Lung microvascular endothelial cell (primary cell): ENCODE measurements at regions not wholly inside any gene's neighbourhood (a gene's known extent, or its start where the extent isn't known, plus 50 kb on each side); places are given as distances from the start of the nearest gene placed in this dataset.

Experiments used
- DNase-seq, 2 donors: peaks; one replicate each; pipeline versions ENCODE4 v3.0.0 to v3.0.0-alpha.2; 2010; ENCODE audit warnings: low read depth in 2 of 2

DNA sequence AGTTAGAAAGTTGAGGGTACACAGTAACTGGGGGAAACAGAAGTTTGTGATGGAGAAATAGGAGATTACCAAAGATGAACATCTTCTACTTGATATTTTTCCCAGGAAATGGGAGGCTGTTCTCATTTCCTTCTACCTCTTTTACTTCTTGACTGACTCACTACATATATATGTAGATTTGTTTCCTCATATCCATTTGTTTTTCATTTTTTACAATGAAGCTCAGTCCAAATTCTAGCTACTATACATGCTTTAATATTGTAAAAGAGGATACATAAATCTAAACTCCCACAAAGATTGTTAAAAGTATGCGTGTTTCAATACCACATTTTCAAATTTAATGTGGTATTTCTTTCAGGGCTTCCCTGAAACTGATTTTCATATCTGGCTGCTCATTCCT is 366.6 kb upstream of the NCAM2 start:
- DNase-seq: no peak

DNA sequence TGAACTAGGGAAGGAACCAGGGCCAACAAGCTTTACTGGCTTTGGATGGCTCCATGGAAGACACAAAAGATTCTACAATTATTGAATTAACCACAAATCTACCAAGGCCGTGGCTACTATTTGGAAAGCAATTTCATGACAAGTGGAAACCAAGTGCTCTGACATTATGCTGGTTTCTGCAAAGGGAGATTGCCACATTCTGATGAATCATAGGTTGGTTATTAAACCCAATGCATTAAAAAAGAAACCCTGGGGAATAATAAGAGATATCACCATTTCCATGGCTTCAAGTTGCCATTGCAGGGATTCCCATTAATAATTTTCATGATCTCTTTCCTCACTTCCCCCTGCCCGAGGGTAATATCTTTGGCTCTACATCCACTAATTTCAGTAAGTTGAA is 359.2 kb upstream of the NCAM2 start:
- no peak for DNase-seq

DNA sequence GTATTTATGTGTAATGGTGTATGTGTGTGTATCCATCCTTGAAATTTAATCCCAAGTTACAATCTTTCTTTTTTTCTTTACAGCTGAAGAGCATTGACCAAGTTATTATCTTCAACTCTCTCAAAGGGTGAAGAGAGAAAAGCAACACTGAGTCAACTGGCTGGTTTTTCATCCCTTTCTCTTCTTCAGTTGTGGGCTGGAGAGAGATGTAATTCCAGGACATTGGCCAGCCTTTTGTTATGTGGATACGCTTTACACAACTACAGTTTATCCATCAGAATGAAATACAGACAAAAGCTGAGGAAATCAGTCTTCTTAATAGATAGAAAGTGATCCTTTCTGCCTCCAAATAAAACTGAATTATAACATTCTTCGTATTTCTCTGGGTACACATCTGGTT is 357.0 kb upstream of the NCAM2 start:
- no peak for DNase-seq

DNA sequence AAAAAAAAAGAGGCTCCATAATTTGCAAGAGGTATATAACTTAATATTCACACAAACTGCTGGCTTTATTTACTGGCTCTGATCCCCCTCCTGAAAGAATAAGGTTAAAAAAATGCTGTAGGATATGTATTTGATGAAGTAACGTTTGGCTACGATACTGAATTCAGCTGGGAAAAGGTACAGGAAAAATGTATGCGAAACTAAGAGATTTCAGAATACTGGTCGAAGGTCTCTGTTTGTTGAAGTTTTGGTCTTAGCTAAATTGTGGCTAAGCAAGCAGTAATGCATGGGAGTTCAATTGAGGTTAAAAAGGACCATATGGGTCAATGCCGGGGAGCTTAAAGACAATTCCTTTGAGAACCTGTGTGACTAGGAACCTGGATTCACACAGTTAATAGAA is 355.5 kb upstream of the NCAM2 start:
- no peak for DNase-seq

DNA sequence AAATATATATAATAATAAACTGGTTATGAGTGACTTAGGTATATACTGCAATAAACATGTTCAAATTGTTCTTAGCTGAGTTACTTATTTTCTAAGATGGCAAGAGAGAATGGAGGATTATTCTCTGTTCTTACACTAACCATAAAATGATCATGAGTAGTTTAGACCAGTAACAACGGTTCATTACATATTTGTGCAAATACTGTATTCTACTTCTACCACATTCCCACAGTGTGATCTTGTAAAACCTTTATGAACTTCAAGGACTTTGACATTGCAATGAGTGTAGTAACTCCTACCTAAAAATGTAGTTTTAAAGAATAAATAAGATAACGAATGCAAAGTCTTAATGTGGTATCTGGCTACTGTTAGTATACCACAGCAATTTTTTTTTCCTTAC is 353.7 kb upstream of the NCAM2 start:
- no peak for DNase-seq

DNA sequence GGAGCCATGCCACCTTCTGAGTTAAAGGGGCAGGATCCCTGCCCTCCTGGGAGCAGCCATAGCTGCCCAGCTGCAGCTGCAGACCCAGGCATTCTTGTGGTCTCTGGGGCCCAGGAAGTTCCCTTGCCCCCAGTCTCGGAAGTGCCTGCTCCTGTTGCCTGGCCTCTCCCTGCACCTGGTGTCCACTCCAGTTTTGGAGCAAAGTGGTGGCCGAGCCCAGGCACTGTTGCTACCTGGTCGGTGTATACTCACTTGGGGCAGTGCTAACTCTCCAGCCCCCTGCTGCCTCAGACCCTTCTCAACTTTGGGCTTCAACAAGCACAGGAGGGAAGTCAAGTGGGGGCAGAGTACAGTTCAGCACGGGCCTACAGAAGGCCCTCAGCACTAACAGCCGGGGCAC is 352.9 kb upstream of the NCAM2 start:
- no peak for DNase-seq

DNA sequence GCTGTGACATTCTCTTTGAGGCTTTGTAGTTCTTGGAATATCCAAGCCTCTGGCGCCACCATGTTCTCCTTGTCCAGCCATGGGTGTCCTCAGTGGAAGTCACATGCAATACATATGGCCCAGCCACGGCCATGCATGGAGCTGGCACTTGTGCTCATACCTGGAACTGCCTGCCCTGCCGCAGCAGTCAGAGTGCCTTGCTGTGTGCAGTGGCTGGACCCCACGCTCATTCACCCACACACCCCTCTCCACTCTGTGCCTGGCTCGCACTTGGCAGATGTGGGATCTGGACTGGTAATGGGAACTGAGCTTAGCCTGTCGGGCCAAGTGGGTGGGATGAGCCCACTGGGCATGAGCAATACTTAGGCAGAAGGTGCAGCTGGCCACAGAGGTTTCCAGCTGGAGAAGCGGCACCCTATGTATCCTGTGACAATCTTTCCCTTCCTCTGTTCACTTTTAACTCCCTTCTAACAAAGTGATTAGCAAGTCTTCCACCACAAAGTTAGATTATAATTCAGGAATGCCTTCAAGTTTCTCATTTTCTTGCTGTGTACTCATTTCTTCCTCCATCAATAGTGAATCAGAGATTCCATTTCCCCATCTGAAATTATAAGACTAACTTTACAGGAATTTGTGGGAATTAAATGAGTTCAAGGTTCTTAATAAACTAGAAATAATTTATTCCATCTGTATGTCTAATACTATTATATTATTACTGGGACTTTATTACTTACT is 351.6 kb upstream of the NCAM2 start:
- DNase-seq: no peak

DNA sequence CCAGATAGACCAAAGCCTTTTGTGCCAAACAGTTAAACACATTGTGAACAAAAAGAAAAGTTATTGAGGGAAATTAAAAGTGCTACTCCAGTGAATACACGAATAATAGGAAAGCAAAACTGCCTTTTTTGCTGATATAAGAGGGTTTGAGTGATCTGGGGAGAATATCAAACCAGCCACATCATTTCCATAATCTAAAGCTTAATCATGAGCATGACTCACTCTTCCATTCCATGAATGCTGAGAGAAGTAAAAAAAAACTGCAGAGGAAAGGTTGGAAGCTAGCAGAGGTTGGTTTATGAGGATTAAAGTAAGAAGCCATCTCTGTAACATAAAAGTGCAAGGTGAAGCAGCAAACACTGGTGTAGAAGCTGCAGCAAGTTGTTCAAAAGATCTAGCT is 350.6 kb upstream of the NCAM2 start:
- no peak for DNase-seq

DNA sequence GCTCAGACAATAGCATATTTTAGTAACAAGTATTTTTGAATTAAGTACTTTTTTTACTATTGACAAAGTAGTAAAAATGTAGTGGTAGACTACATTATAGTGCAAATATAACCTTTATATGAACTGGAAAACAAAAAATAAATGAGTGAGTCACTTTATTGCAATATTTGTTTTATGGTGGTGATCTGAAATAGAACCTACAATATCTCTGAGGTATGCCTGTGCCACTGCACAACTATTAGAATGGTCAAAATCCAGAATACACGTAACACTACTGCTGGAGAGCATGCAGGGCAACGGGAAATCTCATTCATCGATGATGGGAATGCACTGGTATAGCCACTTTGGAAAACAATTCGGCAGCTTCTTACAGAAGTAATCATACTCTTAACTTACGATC is 349.0 kb upstream of the NCAM2 start:
- DNase-seq: no peak

DNA sequence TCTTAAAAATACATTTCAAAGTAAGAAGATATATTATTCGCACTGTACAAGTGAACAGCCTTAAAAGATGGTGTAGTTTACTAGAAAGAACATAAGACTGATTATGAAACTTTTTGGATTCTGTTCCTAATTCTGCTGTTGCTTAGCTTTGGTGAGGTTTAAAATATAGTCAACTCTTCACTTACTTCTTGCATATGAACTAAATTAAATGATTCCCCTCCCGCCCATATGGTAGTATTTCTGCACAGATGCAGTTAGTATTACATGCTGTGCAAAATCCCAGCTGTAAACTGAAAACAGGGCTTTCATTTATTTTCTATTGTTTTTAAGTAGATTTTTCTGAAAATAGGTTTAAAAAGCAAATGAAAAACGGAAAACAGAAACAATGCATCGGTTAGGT is 345.4 kb upstream of the NCAM2 start:
- DNase-seq: no peak

DNA sequence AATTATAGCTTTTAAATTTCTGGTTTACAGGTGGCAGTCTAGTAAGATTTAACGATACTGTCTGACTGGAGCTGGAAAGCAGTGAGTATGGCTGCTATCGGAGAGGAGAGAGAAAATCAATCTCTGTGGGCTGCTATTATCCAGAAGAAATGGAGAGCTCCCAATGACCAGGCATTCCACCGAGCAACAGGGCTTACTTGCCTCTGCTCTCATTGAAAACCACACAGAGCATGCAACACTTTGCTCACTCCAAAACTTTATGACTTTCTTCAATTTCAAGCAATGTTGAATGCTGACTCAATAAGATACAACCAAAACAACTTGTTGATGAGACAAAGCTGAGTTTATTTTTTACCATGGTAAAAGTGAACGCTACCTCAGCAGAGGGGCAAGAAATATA is 337.0 kb upstream of the NCAM2 start:
- no peak for DNase-seq

DNA sequence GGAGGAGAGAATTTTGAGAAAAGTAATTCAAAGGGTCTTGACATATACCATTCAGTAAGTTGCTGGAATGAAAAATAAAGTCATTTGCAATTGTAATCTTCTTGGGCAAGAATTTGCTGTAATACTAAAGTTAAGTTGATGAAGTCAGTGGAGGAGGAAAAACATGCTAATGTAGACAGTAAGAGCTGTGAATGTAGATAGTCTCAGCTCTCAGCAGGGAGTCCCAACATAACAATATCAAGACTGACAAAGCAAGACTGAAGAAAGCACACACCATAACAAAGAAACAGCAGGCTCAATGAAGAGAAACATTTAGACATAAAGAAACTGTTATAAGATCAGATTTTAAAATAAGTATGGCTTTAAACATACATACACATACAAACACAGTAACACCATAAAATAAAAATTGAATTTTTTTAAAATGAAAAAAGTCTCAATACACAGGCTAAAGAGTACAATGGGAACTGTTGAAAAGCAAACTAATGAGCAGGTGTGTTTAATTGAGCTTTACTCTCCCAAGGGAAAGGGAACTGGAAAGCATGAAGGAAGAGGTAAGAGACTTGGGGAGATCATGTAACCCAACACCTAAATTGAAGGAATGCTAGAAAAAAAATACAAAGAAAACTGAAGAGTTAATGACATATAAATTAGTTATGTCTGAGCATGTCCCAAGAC is 336.3 kb upstream of the NCAM2 start:
- DNase-seq: no peak

DNA sequence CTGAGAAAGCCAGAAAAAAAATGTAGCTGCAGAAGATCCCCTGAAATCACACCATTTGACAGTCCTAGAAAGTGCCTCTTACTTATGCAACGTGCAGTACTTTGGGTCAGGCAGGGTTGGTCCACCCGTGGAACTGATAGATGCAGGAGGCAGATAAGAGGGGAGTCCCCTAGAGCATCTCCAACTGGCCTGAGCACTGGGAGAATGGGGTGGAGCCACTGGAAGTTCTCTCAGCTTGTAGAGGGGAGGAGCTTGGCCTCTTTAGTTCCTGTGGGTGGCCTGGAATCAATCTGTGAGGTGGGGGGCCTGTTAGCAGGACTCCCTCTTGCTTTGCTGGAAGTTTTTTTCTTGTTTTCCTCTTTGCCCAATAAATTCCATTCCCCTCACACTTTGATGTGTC is 335.7 kb upstream of the NCAM2 start:
- no peak for DNase-seq

DNA sequence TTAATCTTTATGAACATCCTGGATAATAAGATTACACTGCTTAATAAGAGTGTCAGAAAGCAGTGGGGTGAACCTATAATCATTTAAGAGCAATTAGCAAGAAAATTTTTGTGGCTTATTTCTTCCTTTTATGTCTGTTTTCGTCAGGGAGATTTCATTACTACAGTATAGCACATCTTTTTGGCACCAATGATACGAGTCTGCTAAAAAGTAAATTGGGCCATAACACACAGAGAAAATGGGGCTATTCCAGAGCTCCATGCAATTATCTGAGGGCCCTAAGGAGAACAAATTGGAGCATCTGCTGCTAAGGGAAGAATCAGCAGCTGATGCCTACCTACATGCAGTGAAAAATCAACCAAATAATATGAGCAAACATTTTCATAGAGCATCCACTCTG is 330.3 kb upstream of the NCAM2 start:
- DNase-seq: no peak

DNA sequence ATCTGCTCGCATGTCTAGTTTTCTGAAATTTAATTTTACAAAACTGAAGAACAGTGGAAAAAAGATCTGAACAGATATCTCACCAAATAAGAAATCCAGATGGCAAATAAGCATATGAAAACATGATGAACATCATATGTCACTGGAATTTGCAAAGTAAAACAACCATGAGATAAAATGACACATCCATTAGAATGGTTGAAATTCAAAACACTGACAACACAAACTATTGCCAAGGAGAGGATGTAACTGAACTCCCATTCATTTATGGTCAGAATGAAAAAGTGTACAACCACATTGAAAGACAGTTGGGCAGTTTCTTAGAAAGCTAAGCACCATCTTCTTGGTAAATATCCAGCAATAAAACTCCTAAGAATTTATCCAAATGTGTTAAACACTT is 312.7 kb upstream of the NCAM2 start:
- DNase-seq: no peak

DNA sequence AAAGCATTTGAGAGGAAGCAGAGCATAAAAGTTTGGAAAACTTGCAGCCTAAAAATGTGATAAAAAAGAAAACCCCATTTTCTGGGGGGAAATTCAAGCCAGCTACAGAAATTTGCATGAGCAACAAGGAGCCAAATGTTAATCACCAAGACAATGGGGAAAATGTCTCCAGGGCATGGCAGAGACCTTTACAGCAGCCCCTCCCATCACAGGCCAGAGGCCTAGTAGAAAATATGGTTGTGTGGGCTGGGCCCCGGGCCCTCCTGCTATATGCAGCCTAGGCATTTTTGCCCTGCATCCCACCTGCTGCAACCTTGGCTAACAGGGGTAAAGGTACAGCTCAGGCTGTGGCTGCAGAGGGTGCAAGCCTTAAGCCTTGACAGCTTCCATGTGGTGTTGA is 299.6 kb upstream of the NCAM2 start:
- DNase-seq: no peak

DNA sequence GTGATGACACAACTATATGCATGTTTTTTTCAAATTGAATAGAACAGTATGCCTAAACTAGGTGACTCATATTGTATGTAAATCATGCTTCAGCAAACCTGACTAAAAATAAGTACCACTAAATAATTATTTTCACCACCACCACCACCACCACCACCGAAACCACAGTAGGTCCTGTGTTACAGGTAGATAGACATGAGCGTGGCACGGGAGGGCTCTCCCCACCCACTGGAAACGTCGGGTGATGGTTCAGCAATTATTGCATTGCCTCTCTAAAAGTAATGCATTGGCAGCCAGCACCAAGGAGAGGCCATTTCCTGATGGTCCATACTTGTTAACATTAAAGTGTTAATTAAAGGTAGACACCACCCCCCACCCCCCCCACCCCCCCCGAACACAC is 297.0 kb upstream of the NCAM2 start:
- no peak for DNase-seq

DNA sequence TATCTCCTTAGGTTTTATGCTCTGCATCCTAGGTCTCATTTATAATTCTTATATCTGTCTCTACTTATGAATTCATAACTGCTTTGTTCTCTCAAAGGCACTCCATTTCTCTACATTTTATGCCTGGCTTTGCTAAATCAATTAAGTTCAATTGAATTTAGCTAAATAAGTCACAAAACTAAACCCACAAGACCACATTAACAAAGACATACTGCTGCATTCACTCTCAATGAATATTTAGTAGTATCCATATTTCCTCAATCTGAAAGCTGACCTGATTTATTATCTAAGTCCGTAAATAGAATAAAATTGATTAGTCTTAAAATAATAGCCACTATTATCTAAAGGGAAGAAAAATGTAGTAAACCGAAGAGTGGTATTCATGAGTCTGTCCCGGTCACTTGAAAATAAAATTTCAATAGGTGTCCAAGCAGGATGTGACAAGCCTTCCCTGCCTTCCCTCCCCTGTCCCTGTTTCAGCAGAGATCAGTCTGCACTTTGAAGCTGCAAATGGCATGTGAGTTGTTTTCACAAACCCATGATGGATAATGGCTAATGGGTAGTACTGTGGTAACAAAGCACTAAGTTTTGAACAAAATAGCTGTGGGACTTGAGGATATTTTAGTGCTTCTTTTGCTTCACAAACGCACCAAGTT is 295.0 kb upstream of the NCAM2 start:
- no peak for DNase-seq

DNA sequence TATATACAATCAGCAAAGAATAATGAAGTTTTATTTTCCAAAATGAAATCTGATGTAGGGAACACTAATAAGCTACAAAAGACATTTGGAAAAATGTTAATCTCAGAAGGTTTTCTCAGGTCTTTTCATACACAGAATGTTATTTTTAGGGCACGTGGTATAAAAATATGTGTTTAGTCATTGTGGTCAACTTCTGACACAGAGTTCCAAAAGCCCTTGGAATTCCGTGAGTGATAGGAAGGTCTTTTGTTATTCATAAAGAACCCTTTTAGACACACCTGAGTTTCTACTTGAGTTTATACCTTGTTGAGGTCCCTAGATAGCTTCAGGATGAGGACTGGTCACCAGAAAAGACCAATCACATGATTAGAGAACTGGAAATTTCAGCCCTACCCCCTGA is 277.6 kb upstream of the NCAM2 start:
- DNase-seq: no peak

DNA sequence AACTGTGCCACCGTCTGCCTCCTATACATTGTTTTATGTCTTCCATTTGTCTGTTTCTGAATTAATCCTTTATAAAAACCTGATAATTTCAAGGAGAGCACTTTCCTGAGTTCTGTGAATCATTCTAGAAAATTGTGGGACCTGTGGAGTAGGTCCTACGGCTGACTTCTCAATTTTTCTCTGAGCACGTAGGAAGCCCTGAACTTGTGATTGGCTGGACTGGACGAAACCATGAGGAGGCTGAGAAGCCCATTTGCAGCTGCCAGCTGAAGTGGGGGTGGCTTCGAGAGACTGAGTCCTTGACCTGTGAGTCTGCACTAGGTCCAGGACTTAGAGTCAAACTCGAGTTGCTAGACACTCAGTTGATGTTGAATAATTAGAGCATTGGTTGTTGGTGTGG is 277.1 kb upstream of the NCAM2 start:
- DNase-seq: no peak

DNA sequence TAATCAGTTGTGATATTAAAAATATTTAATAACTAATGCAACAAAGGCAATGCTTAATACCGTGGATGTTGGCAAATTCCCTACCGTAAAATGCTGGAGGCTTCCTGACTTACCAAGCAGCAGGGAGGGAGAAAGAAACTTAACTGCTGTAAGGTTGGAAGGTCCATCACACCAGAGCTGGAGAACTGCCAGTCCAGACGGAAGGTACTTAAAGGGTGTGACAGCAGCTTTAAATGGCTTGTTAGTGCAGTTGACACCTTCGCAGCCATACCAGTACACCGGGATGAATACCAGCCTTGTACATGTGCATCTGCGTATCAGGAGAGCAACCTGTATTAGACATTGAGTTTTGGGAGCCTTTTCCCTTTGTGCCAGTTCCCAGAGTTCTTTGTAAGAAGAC is 269.5 kb upstream of the NCAM2 start:
- no peak for DNase-seq

DNA sequence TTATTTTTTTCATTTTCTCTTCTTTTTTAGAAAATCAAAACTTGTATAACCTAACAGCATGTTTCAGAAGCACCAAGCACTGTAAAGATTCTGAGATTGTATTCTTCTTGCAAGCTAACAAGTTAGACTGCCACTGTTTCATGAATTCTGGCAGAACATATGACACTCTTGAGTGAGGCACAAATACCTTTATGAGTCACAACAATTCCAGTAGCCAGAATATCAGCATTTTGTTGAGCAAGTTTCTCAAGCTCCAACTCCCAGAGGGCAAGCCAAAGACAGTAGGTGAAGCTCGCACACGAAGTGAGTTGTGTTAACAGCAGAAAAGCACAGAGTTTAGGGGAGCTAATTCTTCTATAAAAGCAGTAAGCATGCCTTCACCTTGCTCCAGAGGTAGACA is 268.8 kb upstream of the NCAM2 start:
- no peak for DNase-seq

DNA sequence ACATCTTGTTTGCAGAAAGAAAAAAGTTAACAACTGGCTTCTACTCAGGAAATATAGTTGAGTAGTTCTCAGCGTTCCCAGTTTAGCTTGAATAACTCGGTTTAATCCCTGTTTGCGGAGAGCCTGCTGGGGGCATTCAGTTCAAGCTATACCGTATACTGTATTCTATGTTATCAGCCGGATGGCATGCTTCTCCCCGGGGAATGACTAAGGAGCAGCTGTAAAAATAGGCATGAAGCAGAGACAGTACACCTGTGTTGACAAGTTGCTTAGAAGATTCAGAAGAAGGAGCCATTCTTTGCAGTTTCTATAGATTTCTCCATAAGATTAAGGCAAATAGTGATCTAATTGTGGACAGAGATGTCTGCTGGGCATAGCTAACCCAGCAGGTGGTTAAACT is 267.8 kb upstream of the NCAM2 start:
- no peak for DNase-seq
